HepG2 (cell line): ENCODE measurements at regions not wholly inside any gene's neighbourhood (a gene's known extent, or its start where the extent isn't known, plus 50 kb on each side); places are given as distances from the start of the nearest gene placed in this dataset.

ENCODE experiments used
- ATAC-seq: fragments of 200-7000 bp; cut with Tn5 transposase; 3 replicates; pipeline ENCODE4 v1.9.1; 2020; ENCODE audit warnings: mild to moderate bottlenecking, moderate library complexity
- BruUV-seq: library from RNA; stranded (reverse); fragments of 400-500 nt; replicated peaks from 2 replicates; lab custom pipeline; 2021; lab: Mats Ljungman, UMichigan
- CTCF ChIA-PET: fragments of 300-600 bp; formaldehyde crosslinking; extraction: SDS; loops from one replicate; lab custom pipeline; 2021; ENCODE audit warnings: low total read pairs, inconsistent platforms, low intra/inter-chr PET ratio; lab: Yijun Ruan, JAX
- POLR2A ChIA-PET: fragments of 350-600 bp; sonication (Branson Sonifier 250); formaldehyde crosslinking; loops from one replicate; lab custom pipeline; 2020; ENCODE audit warnings: antibody characterized with exemption, inconsistent platforms; lab: Yijun Ruan, JAX
- DNase-seq: peaks from one replicate; pipeline ENCODE4 v3.0.0-alpha.2; 2015; ENCODE audit warnings: low spot score
- FAIRE-seq: peaks from 3 replicates; lab custom pipeline; 2011; peaks lifted over from hg19 to GRCh38; lab: Jason Lieb, UNC
- H2AFZ ChIP-seq: one replicate; pipeline ENCODE4 v1.6.1; 2011; ENCODE audit warnings: low read length, inconsistent platforms
- H3K27ac ChIP-seq: fragments of 300-600 bp; 3 replicates; pipeline ENCODE4 v1.8.0; 2011; ENCODE audit warnings: mixed run types, mild to moderate bottlenecking, mixed read lengths, low read length, inconsistent platforms; ENCODE audit not compliant: insufficient read depth; ENCODE audit errors: extremely low read length
- H3K27me3 ChIP-seq, 2 experiments: fragments of 200-600 bp in 1 of 2; 2 replicates in 1 of 2; 3 replicates in 1 of 2; pipeline versions ENCODE4 v1.6.0 to v1.8.0; 2011; ENCODE audit warnings: low read length in 2 of 2, mild to moderate bottlenecking in 2 of 2, moderate library complexity in 2 of 2, inconsistent platforms in 1 of 2; ENCODE audit not compliant: insufficient read depth in 2 of 2, control insufficient read depth in 1 of 2
- H3K36me3 ChIP-seq, 2 experiments: fragments of 200-600 bp in 1 of 2; replicated peaks in 1 of 2; 2 replicates in 1 of 2; 3 replicates in 1 of 2; pipeline versions ENCODE4 v1.5.1 to v1.8.0; 2011; ENCODE audit warnings: low read length in 2 of 2, inconsistent platforms in 1 of 2; ENCODE audit not compliant: insufficient read depth in 2 of 2, control insufficient read depth in 1 of 2
- H3K4me1 ChIP-seq: 2 replicates; pipeline ENCODE4 v1.5.1; 2012; ENCODE audit warnings: low read length, inconsistent platforms; ENCODE audit not compliant: insufficient read depth
- H3K4me2 ChIP-seq: 2 replicates; pipeline ENCODE4 v1.6.0; 2011; ENCODE audit warnings: low read depth, low read length, inconsistent platforms
- H3K4me3 ChIP-seq, 3 experiments: fragments of 200-600 bp in 1 of 3; sonication (generic), shearing (Covaris generic) in 1 of 3; replicated peaks in 1 of 3; 2 replicates each; pipeline ENCODE4 v1.5.1; 2011 to 2016; ENCODE audit warnings: low read length in 3 of 3, inconsistent platforms in 2 of 3, low read depth in 2 of 3, mild to moderate bottlenecking in 2 of 3, control low read depth in 1 of 3, mixed read lengths in 1 of 3; ENCODE audit not compliant: insufficient read depth in 1 of 3
- H3K79me2 ChIP-seq: one replicate; pipeline ENCODE4 v1.6.1; 2011; ENCODE audit warnings: low read length, inconsistent platforms; ENCODE audit not compliant: insufficient read depth
- H3K9ac ChIP-seq: 2 replicates; pipeline ENCODE4 v1.6.0; 2011; ENCODE audit warnings: mild to moderate bottlenecking, low read depth, low read length, inconsistent platforms; ENCODE audit not compliant: insufficient read depth
- H3K9me3 ChIP-seq: 2 replicates; pipeline ENCODE4 v1.5.1; 2012; ENCODE audit warnings: mild to moderate bottlenecking, low read length
- H4K20me1 ChIP-seq: 2 replicates; pipeline ENCODE4 v1.6.0; 2011; ENCODE audit warnings: inconsistent platforms, mild to moderate bottlenecking, low read length, moderate library complexity; ENCODE audit not compliant: insufficient read depth
- ARID4A ChIP-seq: sonication (generic); formaldehyde crosslinking; IDR thresholded peaks from 2 replicates; pipeline ENCODE4 v1.5.0; 2020; ENCODE audit warnings: mild to moderate bottlenecking, missing genetic modification reagents, borderline replicate concordance
- HMG20B ChIP-seq: conservative IDR thresholded peaks from 2 replicates; pipeline ENCODE4 v1.6.1; 2016; ENCODE audit warnings: missing genetic modification reagents, missing compliant biosample characterization
- PRDM10 ChIP-seq: sonication (generic); formaldehyde crosslinking; IDR thresholded peaks from 2 replicates; pipeline ENCODE4 v1.4.0; 2020; ENCODE audit warnings: low read depth, missing genetic modification reagents
- ZBTB7A ChIP-seq: sonication (generic); formaldehyde crosslinking; IDR thresholded peaks from 2 replicates; pipeline ENCODE4 v1.8.0; 2022; ENCODE audit warnings: mild to moderate bottlenecking, missing genetic modification reagents
- ZNF275 ChIP-seq: sonication (generic); formaldehyde crosslinking; IDR thresholded peaks from 2 replicates; pipeline ENCODE4 v1.8.0; 2022; ENCODE audit warnings: missing genetic modification reagents, mild to moderate bottlenecking, inconsistent platforms, borderline replicate concordance
- WGBS: methylation state at CpG from one replicate; pipeline ENCODE4 v1.1.6; 2017; ENCODE audit warnings: low lambda C conversion rate; 5-methylcytosine and 5-hydroxymethylcytosine counted together
- in situ Hi-C: cut with HindIII; loops from 2 replicates; pipeline ENCODE4 v1.10.0; 2017; ENCODE audit warnings: low pct_unique_long_range_greater_than_20kb; ENCODE audit not compliant: extremely low pct_ligation_motif_present
- intact Hi-C: fragments of 100-400 bp; cut with micrococcal nuclease; formaldehyde crosslinking; loops from one replicate; pipeline ENCODE4 v1.10.0; 2022; ENCODE audit not compliant: unreplicated experiment
- TF ChIP-seq, protein P1 (sequence below): sonication (generic); formaldehyde crosslinking; IDR thresholded peaks from 2 replicates; pipeline ENCODE4 v1.5.1; 2020; ENCODE audit warnings: mild to moderate bottlenecking, moderate library complexity, missing genetic modification reagents
- TF ChIP-seq, protein P2 (sequence below): sonication (generic); formaldehyde crosslinking; IDR thresholded peaks from 2 replicates; pipeline ENCODE4 v1.4.0; 2020; ENCODE audit warnings: mild to moderate bottlenecking, missing genetic modification reagents, borderline replicate concordance

- no peaks in the 10 kb centered on the region for H3K27me3 ChIP-seq
- intact Hi-C loops (no loop called here), in situ Hi-C loops (no loop called here)
- no peaks in the 10 kb centered on the region for H3K4me1 ChIP-seq
- H3K4me2 ChIP-seq: no peak overlapping the region
- DNase-seq: no peak
- no peak overlapping the region for H3K4me3 ChIP-seq
- 59% methylated on average over 8 of the region's 8 CpGs for WGBS
- no TSS peak for BruUV-seq
- H2AFZ ChIP-seq: no peak overlapping the region
- ChIA-PET CTCF (no interaction called here), POLR2A (no interaction called here)
- no peak overlapping the region for H3K9ac ChIP-seq
- H3K9me3 ChIP-seq: peaks cover 5% of the 10 kb centered on the region; the same call in 1 of the 2 replicates
- no peaks in the 10 kb centered on the region for H3K79me2 ChIP-seq
- ATAC-seq: no peak
- H3K27ac ChIP-seq: no peak overlapping the region
- no peaks in the 10 kb centered on the region for H3K36me3 ChIP-seq
- no peaks in the 10 kb centered on the region for H4K20me1 ChIP-seq
- FAIRE-seq: no peak
- TF ChIP-seq ZBTB7A: no peak
- no peak for TF ChIP-seq PRDM10 (CRISPR knock-in tag)
- TF ChIP-seq, protein P1, sequence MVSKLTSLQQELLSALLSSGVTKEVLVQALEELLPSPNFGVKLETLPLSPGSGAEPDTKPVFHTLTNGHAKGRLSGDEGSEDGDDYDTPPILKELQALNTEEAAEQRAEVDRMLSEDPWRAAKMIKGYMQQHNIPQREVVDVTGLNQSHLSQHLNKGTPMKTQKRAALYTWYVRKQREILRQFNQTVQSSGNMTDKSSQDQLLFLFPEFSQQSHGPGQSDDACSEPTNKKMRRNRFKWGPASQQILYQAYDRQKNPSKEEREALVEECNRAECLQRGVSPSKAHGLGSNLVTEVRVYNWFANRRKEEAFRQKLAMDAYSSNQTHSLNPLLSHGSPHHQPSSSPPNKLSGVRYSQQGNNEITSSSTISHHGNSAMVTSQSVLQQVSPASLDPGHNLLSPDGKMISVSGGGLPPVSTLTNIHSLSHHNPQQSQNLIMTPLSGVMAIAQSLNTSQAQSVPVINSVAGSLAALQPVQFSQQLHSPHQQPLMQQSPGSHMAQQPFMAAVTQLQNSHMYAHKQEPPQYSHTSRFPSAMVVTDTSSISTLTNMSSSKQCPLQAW (CRISPR knock-in tag): no peak
- no peak for TF ChIP-seq ZNF275 (CRISPR knock-in tag)
- TF ChIP-seq, protein P2, sequence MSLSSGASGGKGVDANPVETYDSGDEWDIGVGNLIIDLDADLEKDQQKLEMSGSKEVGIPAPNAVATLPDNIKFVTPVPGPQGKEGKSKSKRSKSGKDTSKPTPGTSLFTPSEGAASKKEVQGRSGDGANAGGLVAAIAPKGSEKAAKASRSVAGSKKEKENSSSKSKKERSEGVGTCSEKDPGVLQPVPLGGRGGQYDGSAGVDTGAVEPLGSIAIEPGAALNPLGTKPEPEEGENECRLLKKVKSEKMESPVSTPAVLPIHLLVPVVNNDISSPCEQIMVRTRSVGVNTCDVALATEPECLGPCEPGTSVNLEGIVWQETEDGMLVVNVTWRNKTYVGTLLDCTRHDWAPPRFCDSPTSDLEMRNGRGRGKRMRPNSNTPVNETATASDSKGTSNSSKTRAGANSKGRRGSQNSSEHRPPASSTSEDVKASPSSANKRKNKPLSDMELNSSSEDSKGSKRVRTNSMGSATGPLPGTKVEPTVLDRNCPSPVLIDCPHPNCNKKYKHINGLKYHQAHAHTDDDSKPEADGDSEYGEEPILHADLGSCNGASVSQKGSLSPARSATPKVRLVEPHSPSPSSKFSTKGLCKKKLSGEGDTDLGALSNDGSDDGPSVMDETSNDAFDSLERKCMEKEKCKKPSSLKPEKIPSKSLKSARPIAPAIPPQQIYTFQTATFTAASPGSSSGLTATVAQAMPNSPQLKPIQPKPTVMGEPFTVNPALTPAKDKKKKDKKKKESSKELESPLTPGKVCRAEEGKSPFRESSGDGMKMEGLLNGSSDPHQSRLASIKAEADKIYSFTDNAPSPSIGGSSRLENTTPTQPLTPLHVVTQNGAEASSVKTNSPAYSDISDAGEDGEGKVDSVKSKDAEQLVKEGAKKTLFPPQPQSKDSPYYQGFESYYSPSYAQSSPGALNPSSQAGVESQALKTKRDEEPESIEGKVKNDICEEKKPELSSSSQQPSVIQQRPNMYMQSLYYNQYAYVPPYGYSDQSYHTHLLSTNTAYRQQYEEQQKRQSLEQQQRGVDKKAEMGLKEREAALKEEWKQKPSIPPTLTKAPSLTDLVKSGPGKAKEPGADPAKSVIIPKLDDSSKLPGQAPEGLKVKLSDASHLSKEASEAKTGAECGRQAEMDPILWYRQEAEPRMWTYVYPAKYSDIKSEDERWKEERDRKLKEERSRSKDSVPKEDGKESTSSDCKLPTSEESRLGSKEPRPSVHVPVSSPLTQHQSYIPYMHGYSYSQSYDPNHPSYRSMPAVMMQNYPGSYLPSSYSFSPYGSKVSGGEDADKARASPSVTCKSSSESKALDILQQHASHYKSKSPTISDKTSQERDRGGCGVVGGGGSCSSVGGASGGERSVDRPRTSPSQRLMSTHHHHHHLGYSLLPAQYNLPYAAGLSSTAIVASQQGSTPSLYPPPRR: no peak
- no peak for TF ChIP-seq ARID4A (CRISPR knock-in tag)
- TF ChIP-seq HMG20B (CRISPR knock-in tag): no peak
Measured at GRCh38 chr16:79794941-79795340, 194.4 kb upstream of the MAF start.
